ENCODE measurements at regions not wholly inside any gene's neighbourhood (a gene's known extent, or its start where the extent isn't known, plus 50 kb on each side); places are given as distances from the start of the nearest gene placed in this dataset.

GRCh38 chr13:21974741-21975140, 303.9 kb downstream of the FGF9 start:
- no peak for DNase-seq (ENCODE audit: low spot score in 2 of 2)
- no peak overlapping the region for H3K4me3 ChIP-seq
- no peaks in the 10 kb centered on the region for H3K9me3 ChIP-seq
- H3K27ac ChIP-seq: no peak overlapping the region
- no peaks in the 10 kb centered on the region for H3K27me3 ChIP-seq
- TF ChIP-seq CTCF (IDR thresholded peaks at IDR 0.05): no peak
- no peak for TF ChIP-seq POLR2AphosphoS5 (IDR thresholded peaks at IDR 0.05)
- no peak for TF ChIP-seq POLR2A (IDR thresholded peaks at IDR 0.05)
- H3K36me3 ChIP-seq: no peaks in the 10 kb centered on the region
- no peaks in the 10 kb centered on the region for H3K4me1 ChIP-seq
- intact Hi-C loops (cut with DNase I; ENCODE audit: low total_unique reads): no loop called here

- no peak for TF ChIP-seq POLR2AphosphoS5 (IDR thresholded peaks at IDR 0.05)
- no peak for TF ChIP-seq CTCF (IDR thresholded peaks at IDR 0.05)
- no peaks in the 10 kb centered on the region for H3K27me3 ChIP-seq
- H3K4me3 ChIP-seq: no peak overlapping the region
- no peaks in the 10 kb centered on the region for H3K9me3 ChIP-seq
- no peak for DNase-seq (ENCODE audit: low spot score in 2 of 2)
- H3K27ac ChIP-seq: no peak overlapping the region
- no peaks in the 10 kb centered on the region for H3K36me3 ChIP-seq
- H3K4me1 ChIP-seq: no peaks in the 10 kb centered on the region
- intact Hi-C loops (cut with DNase I; ENCODE audit: low total_unique reads): no loop called here
Measured at GRCh38 chr13:21976159-21976558, 305.3 kb downstream of the FGF9 start.

GRCh38 chr13:21979161-21979806, 308.4 kb downstream of the FGF9 start:
- DNase-seq (ENCODE audit: low spot score in 2 of 2): no peak
- H3K4me3 ChIP-seq: no peak overlapping the region
- intact Hi-C loops (cut with DNase I; ENCODE audit: low total_unique reads): no loop called here
- no peaks in the 10 kb centered on the region for H3K27me3 ChIP-seq
- H3K4me1 ChIP-seq: no peaks in the 10 kb centered on the region
- no peak for TF ChIP-seq POLR2A (IDR thresholded peaks at IDR 0.05)
- TF ChIP-seq POLR2AphosphoS5 (IDR thresholded peaks at IDR 0.05): no peak
- no peak for TF ChIP-seq CTCF (IDR thresholded peaks at IDR 0.05)
- no peaks in the 10 kb centered on the region for H3K36me3 ChIP-seq
- no peak overlapping the region for H3K27ac ChIP-seq
- H3K9me3 ChIP-seq: no peaks in the 10 kb centered on the region

- DNase-seq (ENCODE audit: low spot score in 2 of 2): no peak
- Histone ChIP-seq H3K27ac (no peak overlapping the region), H3K4me3 (no peak overlapping the region), H3K4me1 (no peaks in the 10 kb centered on the region), H3K9me3 (no peaks in the 10 kb centered on the region), H3K36me3 (no peaks in the 10 kb centered on the region), H3K27me3 (no peaks in the 10 kb centered on the region)
- TF ChIP-seq POLR2AphosphoS5 (IDR thresholded peaks at IDR 0.05) (no peak), POLR2A (IDR thresholded peaks at IDR 0.05) (no peak)
- intact Hi-C loops (cut with DNase I; ENCODE audit: low total_unique reads): no loop called here
Measured at GRCh38 chr13:21980049-21980448, 309.2 kb downstream of the FGF9 start.

GRCh38 chr13:21984156-21984555, 313.3 kb downstream of the FGF9 start:
- no peak overlapping the region for H3K4me3 ChIP-seq
- no peaks in the 10 kb centered on the region for H3K27me3 ChIP-seq
- TF ChIP-seq POLR2AphosphoS5 (IDR thresholded peaks at IDR 0.05) (no peak), POLR2A (IDR thresholded peaks at IDR 0.05) (no peak)
- intact Hi-C loops (cut with DNase I; ENCODE audit: low total_unique reads): no loop called here
- H3K9me3 ChIP-seq: no peaks in the 10 kb centered on the region
- no peaks in the 10 kb centered on the region for H3K36me3 ChIP-seq
- no peak for DNase-seq (ENCODE audit: low spot score in 2 of 2)
- no peak overlapping the region for H3K27ac ChIP-seq
- no peaks in the 10 kb centered on the region for H3K4me1 ChIP-seq

GRCh38 chr13:21986602-21987001, 315.7 kb downstream of the FGF9 start:
- no peak overlapping the region for H3K4me3 ChIP-seq
- H3K9me3 ChIP-seq: no peaks in the 10 kb centered on the region
- no peak for TF ChIP-seq CTCF (IDR thresholded peaks at IDR 0.05)
- no peaks in the 10 kb centered on the region for H3K36me3 ChIP-seq
- no peak overlapping the region for H3K27ac ChIP-seq
- H3K4me1 ChIP-seq: no peaks in the 10 kb centered on the region
- no peak for DNase-seq (ENCODE audit: low spot score in 2 of 2)
- intact Hi-C loops (cut with DNase I; ENCODE audit: low total_unique reads): no loop called here
- H3K27me3 ChIP-seq: no peaks in the 10 kb centered on the region
